ENCODE measurements at regions not wholly inside any gene's neighbourhood (a gene's known extent, or its start where the extent isn't known, plus 50 kb on each side); places are given as distances from the start of the nearest gene placed in this dataset.

- TF ChIP-seq CTCF (IDR thresholded peaks at IDR 0.05 in 2 of 3, conservative IDR thresholded peaks at IDR 0.05 in 1 of 3; ENCODE audit: control insufficient read depth in 2 of 3, extremely low read depth in 1 of 3, insufficient read depth in 1 of 3, low read depth in 3 of 3, low read length in 3 of 3) = no peak
- no peak for TF ChIP-seq BHLHE40 (IDR thresholded peaks at IDR 0.05; ENCODE audit: borderline replicate concordance in 1 of 2, low read depth in 2 of 2, low read length in 1 of 2)
- no peak for TF ChIP-seq PML (IDR thresholded peaks at IDR 0.05; ENCODE audit: low read length)
- TF ChIP-seq EGR1 (IDR thresholded peaks at IDR 0.05; ENCODE audit: borderline replicate concordance in 1 of 2, low read depth in 2 of 2, low read length in 2 of 2) = no peak
Observed at GRCh38 chr19:28341810-28342350, 871.1 kb downstream of the UQCRFS1 start.
